GM12878 (cell line): ENCODE measurements at regions not wholly inside any gene's neighbourhood (a gene's known extent, or its start where the extent isn't known, plus 50 kb on each side); places are given as distances from the start of the nearest gene placed in this dataset.

Experiments
- CHD2 ChIP-seq: IDR thresholded peaks from 2 replicates; pipeline ENCODE4 v1.6.1; 2011; ENCODE audit warnings: low read depth, low read length, improper control_type of control experiment, borderline replicate concordance
- CTCF ChIP-seq, 3 experiments: IDR thresholded peaks in 2 of 3; conservative IDR thresholded peaks in 1 of 3; 2 replicates each; pipeline ENCODE4 v1.5.1; 2011; ENCODE audit warnings: low read depth in 3 of 3, low read length in 3 of 3, mild to moderate bottlenecking in 3 of 3, control low read depth in 2 of 3, moderate library complexity in 2 of 3, inconsistent platforms in 1 of 3, mixed read lengths in 1 of 3; ENCODE audit not compliant: control insufficient read depth in 2 of 3, insufficient read depth in 1 of 3; ENCODE audit errors: extremely low read depth in 1 of 3
- NFYB ChIP-seq: IDR thresholded peaks from 2 replicates; pipeline ENCODE4 v1.6.1; 2011; ENCODE audit warnings: low read depth, mild to moderate bottlenecking, low read length, improper control_type of control experiment, moderate library complexity; ENCODE audit not compliant: insufficient read depth
- RAD51 ChIP-seq: fragments of 450-650 bp; IDR thresholded peaks from 2 replicates; pipeline ENCODE4 v1.6.1; 2016; ENCODE audit warnings: moderate library complexity, mild to moderate bottlenecking, inconsistent platforms
- RCOR1 ChIP-seq: conservative IDR thresholded peaks from 2 replicates; pipeline ENCODE4 v1.6.1; 2012; ENCODE audit warnings: low read depth, low read length, improper control_type of control experiment
- REST ChIP-seq: IDR thresholded peaks from 2 replicates; pipeline ENCODE4 v1.6.1; 2012; ENCODE audit warnings: mild to moderate bottlenecking, low read depth, low read length
- RFX5 ChIP-seq: IDR thresholded peaks from 2 replicates; pipeline ENCODE4 v1.6.1; 2011; ENCODE audit warnings: low read depth, low read length, improper control_type of control experiment
- TCF7 ChIP-seq: IDR thresholded peaks from 2 replicates; pipeline ENCODE4 v1.6.1; 2014; ENCODE audit warnings: antibody characterized with exemption, borderline replicate concordance
- ZBED1 ChIP-seq: IDR thresholded peaks from 2 replicates; pipeline ENCODE4 v1.6.1; 2016; ENCODE audit warnings: borderline replicate concordance
- ZNF274 ChIP-seq: IDR thresholded peaks from one replicate; pipeline ENCODE4 v1.8.0; 2011; ENCODE audit not compliant: insufficient read length, insufficient read depth

GRCh38 chr14:61963926-61964325 is 201.7 kb downstream of the SNAPC1 start:
- TF ChIP-seq ZBED1 (no peak), RFX5 (no peak), TCF7 (no peak), RCOR1 (no peak), ZNF274 (no peak), REST (no peak), RAD51 (no peak), CTCF (IDR thresholded peaks at IDR 0.05 in 2 of 3, conservative IDR thresholded peaks at IDR 0.05 in 1 of 3; ENCODE audit: control insufficient read depth in 2 of 3, extremely low read depth in 1 of 3, insufficient read depth in 1 of 3, low read depth in 3 of 3, low read length in 3 of 3) (no peak), NFYB (no peak), CHD2 (no peak)
